Activated gamma-delta T cell (primary cell): ENCODE measurements at regions not wholly inside any gene's neighbourhood (a gene's known extent, or its start where the extent isn't known, plus 50 kb on each side); places are given as distances from the start of the nearest gene placed in this dataset.

ENCODE experiments used
- DNase-seq: peaks from one replicate; lab custom pipeline; 2025; lab: John Stamatoyannopoulos, UW

DNA sequence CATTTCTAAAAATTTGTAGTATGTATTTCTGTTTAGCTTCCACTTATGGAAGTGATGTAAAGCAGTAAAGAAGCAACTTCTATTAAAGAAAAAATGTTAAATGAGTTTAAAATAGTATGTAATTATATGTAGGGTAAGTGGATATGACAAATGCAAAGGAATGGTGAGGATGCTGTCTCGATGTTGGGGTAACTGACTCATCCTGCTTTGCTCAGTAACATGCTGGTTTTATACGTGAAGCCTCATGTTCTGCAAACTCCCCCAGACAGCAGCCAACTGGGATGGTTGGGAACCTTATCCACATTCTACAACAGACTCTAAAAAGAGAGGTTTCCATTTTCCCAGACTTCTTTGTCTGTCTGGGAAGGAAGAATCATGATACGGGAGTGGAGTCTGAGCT lies 1006.4 kb upstream of the TMEM132C start:
- no peak for DNase-seq

DNA sequence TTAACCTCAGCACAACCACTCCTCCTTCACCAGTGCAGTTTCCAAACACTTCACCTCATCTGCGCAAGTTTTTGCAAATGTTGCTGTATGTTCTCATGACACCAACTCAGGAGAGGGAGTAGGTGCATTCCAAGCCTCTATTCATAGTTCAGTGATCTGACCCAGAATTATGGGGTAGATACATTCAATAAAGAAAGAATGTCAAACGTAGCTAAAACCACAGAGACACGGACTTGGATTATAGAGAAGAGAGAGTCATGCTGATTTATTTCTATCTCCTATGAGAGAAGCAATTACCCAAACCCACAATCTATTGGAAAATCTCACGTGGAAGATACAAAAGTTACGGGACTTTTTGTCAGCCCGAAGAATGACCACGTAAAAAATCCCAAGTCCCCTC lies 1006.0 kb upstream of the TMEM132C start:
- DNase-seq: no peak

- no peak for DNase-seq
Measured at GRCh38 chr12:127262615-127263014, 1004.4 kb upstream of the TMEM132C start.

- DNase-seq: no peak
Measured at GRCh38 chr12:127263621-127264020, 1003.3 kb upstream of the TMEM132C start.

- no peak for DNase-seq
Measured at GRCh38 chr12:127267128-127267527, 999.8 kb upstream of the TMEM132C start.

- DNase-seq: no peak
Measured at GRCh38 chr12:127268213-127268612, 998.8 kb upstream of the TMEM132C start.

DNA sequence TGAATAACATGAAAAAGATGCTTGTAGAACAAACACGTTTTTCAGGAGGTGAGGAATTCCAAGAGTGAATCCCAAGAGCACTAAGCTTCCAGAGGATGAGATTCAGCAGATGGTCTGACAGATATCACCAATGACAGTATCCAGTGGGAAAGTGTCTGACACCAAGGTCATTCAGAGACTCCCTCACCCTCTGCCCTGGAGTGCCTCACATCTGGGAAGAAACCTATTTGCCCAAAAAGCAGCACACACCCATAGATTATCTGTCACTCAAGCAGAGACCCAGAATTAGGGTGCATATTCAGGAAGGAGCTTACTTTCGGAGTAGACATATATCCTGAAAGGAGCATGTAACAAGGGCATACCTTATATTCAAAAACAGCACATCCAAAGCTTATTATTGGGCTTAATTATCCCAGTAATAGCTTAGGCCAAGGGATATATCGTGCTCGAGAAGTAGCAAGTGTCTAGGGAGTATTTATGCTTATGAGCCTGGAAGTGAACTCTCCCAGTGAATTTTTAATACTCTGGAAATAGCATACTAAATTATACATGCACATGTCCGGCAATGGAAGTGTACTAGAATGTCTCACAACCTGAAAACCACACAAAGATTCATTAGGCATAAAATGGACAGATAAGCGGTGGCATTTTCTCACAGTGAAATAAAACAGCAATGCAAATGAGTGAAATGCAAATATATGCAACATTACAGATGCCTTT lies 998.1 kb upstream of the TMEM132C start:
- no peak for DNase-seq

DNA sequence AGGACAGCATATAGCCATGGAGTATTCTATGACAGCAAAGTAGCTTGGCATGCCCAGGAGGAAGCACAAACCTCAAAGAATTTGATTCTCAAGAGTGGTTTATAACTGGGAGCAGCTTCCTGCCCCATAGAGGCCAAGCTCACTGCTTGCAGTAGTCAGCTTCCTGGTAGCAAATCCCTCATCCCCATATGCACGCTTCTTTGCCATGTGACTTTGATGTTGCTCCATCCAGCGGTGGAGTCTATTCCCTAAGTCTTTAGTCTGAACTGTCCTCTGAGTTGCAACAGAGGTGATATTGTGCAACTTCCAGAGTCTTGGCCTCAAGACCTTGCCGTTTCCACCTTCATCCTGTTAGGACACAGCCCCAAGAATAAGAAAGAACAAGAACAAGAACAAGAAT lies 996.8 kb upstream of the TMEM132C start:
- no peak for DNase-seq

GRCh38 chr12:127271776-127272175 lies 995.2 kb upstream of the TMEM132C start:
- no peak for DNase-seq

DNA sequence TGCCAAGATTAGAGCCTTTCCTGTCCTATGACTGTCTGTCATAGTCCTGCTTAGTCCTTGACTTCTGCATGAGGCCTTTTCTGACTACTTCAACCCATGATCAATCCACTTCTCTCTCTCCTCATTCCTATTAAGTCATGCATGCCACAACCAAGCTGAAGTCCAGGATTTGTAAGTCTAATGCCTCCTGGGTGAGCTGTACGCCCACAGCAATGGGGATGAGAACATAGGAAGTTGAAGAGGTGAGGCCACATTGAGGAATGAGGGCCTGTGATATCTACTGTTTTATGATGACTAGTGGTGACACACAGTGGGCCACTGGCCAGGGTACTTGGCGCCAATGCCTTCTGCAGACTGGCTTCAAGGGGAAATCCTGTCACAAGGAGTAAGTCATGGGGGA lies 994.1 kb upstream of the TMEM132C start:
- no peak for DNase-seq

DNA sequence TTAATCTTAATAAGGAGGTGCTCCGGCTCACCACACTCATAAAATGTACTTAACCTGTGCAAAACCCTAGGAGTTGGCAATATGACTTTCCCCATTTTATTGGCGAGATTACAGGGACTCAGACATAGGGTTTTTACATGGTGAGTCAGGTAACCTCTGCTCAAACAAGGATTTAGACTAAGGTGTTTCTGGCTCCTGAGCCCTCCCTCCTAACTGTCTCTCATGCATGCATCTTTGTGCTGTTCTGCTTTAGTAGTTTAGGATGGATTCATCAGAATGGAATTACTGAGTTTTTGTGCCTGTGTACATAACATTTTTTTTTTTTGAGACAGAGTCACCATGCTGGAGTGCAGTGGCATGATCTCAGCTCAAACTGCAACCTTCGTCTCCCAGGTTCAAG lies 993.3 kb upstream of the TMEM132C start:
- no peak for DNase-seq

DNA sequence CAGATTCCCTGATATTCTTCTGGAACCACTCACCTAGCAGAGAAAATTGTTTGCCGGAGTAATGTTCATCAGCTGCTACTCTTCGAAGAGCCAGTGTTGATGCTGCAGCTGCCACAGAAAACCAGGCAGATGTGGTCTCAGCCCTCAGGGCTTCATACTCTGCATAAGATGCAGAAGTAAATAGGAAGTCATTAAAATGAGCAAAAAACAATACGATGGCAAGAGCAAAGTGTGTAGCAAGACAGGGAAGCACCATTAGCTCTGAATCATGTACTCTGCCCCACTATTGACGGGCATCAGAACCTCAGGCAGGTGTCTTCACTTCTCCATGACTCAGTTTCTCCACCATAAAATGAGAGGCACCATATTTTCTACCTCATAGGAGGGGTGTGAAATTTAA lies 991.6 kb upstream of the TMEM132C start:
- DNase-seq: no peak

GRCh38 chr12:127277882-127278281 lies 989.1 kb upstream of the TMEM132C start:
- no peak for DNase-seq

- no peak for DNase-seq
Measured at GRCh38 chr12:127278351-127278750, 988.6 kb upstream of the TMEM132C start.

DNA sequence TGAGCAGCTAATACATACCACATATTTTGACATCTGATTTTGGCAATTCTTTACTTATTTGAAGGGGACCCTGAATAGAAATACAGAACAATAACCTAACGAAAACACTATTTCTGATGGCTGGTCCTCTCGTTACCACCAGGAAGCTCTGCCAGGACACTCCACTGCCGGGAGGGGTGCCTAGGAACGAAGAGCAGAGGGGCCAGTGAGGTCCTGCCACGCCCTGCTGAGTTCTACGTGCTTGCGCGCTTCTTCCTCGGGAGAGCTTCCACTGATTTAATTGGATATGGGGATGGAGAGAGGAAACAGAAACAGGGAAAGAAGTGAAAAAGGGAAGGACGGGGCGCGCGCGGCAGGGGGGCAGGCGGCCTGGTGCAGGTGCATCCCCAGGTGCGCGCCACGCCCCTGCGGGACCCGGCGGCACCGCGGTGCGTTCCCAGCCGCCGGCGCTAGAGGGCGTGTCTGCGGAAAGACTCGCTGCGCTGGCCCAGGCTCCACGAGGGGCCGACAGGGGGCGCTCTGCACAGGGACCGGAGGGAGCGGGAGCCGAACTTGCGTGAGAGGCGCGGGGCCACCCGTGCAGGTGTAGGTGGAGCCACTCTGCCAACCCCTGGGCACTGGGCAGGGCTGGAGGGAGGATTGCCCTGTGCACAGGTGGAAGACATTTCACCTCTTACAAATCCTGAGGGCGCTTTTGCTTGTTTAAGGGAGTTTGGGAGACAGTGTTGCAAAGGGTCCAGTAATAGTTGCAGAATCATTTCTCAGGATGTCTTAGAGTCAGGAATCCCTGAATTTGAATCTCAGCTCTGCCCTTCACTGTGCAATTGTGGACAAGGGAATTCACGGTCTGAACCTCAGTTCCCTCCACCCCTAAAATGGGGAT lies 986.3 kb upstream of the TMEM132C start:
- peak; percentile 19 for DNase-seq

- DNase-seq: no peak
Measured at GRCh38 chr12:127282786-127283565, 984.0 kb upstream of the TMEM132C start.

GRCh38 chr12:127284021-127284420 lies 982.9 kb upstream of the TMEM132C start:
- DNase-seq: no peak

GRCh38 chr12:127284870-127285431 lies 982.0 kb upstream of the TMEM132C start:
- no peak for DNase-seq

GRCh38 chr12:127286281-127286680 lies 980.7 kb upstream of the TMEM132C start:
- no peak for DNase-seq

GRCh38 chr12:127287256-127287655 lies 979.7 kb upstream of the TMEM132C start:
- no peak for DNase-seq

DNA sequence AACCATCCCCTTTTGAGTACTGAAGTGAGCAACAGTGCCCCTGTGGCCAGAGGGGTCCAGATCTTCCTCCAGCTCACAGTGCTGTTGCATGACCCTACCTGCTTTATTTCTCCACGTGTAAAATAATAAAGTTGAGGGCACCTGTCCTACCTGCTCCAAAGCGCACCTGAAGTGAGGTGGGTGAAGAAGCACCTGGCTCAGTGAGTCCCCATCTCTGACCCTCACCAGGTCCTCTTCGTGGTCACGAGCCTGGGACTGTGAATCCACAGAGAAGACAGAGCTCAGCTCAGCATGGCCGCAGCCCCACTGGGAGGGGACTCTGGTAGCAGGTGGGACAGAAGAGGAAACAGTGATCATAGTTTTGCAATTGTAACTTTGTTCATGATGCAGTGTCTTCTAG lies 976.7 kb upstream of the TMEM132C start:
- DNase-seq: no peak

DNA sequence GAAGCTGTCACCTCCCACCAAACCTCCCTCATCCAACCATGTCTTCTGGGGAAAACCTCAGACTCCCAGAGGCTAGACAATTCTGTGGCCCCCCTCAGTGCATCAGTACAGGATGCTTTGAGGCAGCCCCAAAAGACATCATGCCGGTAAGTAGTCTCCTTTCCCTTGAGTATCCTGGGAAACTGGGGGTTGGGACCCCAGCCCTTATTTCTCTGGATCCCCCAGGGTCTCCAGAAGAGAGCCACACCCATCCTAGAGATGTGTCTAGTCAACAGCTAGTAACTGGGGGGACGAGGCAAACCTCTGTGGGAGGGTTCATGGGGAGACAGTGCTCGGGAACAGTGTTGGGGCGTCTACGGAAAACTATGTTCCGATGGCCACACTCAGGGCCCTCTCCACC lies 974.2 kb upstream of the TMEM132C start:
- no peak for DNase-seq
